Lower leg skin (tissue), 3 donors: ENCODE measurements at regions not wholly inside any gene's neighbourhood (a gene's known extent, or its start where the extent isn't known, plus 50 kb on each side); places are given as distances from the start of the nearest gene placed in this dataset.

Experiments
- POLR2A ChIP-seq, 2 donors: fragments of 450-650 bp; IDR thresholded peaks; one replicate each; pipeline ENCODE4 v1.6.1; 2016 to 2017; ENCODE audit warnings: antibody characterized with exemption in 2 of 2, mild to moderate bottlenecking in 1 of 2, moderate library complexity in 1 of 2
- TF ChIP-seq, protein P1 (sequence below), 3 donors: fragments of 450-650 bp; IDR thresholded peaks; one replicate each; pipeline ENCODE4 v1.5.1; 2016; ENCODE audit warnings: antibody characterized with exemption in 3 of 3, mild to moderate bottlenecking in 3 of 3, moderate library complexity in 2 of 3

DNA sequence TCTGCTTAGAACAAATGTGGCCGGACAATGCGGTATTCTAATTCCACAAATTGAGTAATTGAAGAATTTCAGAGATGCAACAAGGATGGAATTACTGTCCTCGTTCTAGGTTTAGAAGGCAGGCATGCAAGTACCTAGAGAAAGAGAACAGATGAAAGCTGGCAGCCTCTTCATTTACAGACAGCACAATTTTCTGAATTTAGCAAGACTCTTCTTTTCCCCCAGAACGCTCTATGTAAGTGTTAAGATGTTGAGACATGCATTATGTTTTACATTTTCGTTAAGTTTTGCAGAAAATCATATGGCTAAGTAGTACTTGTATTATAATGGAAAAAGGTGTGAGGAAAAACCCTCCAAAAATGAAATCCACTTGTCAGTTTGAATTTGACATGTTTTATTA is 259.5 kb upstream of the ARRDC3 start:
- TF ChIP-seq POLR2A (IDR thresholded peaks at IDR 0.05), result no peak
- TF ChIP-seq, protein P1, sequence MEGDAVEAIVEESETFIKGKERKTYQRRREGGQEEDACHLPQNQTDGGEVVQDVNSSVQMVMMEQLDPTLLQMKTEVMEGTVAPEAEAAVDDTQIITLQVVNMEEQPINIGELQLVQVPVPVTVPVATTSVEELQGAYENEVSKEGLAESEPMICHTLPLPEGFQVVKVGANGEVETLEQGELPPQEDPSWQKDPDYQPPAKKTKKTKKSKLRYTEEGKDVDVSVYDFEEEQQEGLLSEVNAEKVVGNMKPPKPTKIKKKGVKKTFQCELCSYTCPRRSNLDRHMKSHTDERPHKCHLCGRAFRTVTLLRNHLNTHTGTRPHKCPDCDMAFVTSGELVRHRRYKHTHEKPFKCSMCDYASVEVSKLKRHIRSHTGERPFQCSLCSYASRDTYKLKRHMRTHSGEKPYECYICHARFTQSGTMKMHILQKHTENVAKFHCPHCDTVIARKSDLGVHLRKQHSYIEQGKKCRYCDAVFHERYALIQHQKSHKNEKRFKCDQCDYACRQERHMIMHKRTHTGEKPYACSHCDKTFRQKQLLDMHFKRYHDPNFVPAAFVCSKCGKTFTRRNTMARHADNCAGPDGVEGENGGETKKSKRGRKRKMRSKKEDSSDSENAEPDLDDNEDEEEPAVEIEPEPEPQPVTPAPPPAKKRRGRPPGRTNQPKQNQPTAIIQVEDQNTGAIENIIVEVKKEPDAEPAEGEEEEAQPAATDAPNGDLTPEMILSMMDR (IDR thresholded peaks at IDR 0.05), result no peak
